IMR-90 (cell line): ENCODE measurements at regions not wholly inside any gene's neighbourhood (a gene's known extent, or its start where the extent isn't known, plus 50 kb on each side); places are given as distances from the start of the nearest gene placed in this dataset.
"Not testable (repeated sequence)": the region's sequence is repeated elsewhere in the genome, so short reads cannot be mapped to it uniquely, and the experiment has no call there.

Experiments used
- BHLHE40 ChIP-seq: fragments of 150-350 bp; IDR thresholded peaks from 2 replicates; pipeline ENCODE4 v1.6.1; 2016; ENCODE audit warnings: mild to moderate bottlenecking, low read depth, low read length
- POLR2A ChIP-seq: IDR thresholded peaks from 2 replicates; pipeline ENCODE4 v1.6.1; 2012; ENCODE audit warnings: mild to moderate bottlenecking, low read depth, low read length
- RFX5 ChIP-seq: IDR thresholded peaks from 2 replicates; pipeline ENCODE4 v1.8.0; 2012; ENCODE audit warnings: low read depth, mild to moderate bottlenecking, low read length, moderate library complexity
- TF ChIP-seq, protein P1 (sequence below): fragments of 150-350 bp; IDR thresholded peaks from 2 replicates; pipeline ENCODE4 v1.6.1; 2016; ENCODE audit warnings: low read depth, mild to moderate bottlenecking, low read length, moderate library complexity, borderline replicate concordance

DNA sequence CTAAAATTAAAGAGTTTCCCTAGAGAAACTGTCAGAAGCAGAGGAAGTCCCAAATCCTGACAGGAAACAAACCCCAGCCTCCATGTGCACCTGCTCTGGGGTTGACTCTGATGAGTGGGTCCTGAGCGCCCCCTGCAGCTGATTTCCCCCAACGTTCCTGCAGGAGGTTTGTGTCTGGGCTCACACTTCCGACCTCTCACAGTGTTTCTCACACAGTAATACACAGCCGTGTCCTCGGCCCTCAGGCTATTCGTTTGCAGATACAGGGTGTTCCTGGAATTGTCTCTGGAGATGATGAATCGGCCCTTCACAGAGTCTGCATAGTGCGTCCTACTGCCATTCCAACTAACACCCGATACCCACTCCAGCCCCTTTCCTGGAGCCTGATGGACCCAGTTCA, 862.8 kb downstream of the TMEM121 start:
- TF ChIP-seq, protein P1, sequence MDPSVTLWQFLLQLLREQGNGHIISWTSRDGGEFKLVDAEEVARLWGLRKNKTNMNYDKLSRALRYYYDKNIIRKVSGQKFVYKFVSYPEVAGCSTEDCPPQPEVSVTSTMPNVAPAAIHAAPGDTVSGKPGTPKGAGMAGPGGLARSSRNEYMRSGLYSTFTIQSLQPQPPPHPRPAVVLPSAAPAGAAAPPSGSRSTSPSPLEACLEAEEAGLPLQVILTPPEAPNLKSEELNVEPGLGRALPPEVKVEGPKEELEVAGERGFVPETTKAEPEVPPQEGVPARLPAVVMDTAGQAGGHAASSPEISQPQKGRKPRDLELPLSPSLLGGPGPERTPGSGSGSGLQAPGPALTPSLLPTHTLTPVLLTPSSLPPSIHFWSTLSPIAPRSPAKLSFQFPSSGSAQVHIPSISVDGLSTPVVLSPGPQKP = not testable (repeated sequence)
- TF ChIP-seq POLR2A, BHLHE40, RFX5: not testable (repeated sequence)
